Type B pancreatic cell (in vitro differentiated cells): ENCODE measurements at regions not wholly inside any gene's neighbourhood (a gene's known extent, or its start where the extent isn't known, plus 50 kb on each side); places are given as distances from the start of the nearest gene placed in this dataset.

ENCODE experiments used
- DNase-seq: peaks from one replicate; pipeline ENCODE4 v3.0.0; 2021; ENCODE audit warnings: mixed read lengths; ENCODE audit not compliant: unreplicated experiment; ENCODE audit errors: extremely low spot score
- H3K27ac Mint-ChIP-seq: 2 replicates; pipeline ENCODE4 v1.8.0; 2021; ENCODE audit warnings: mild to moderate bottlenecking, mixed read lengths
- H3K27me3 Mint-ChIP-seq: 2 replicates; pipeline ENCODE4 v1.8.0; 2021; ENCODE audit warnings: mixed read lengths
- H3K36me3 Mint-ChIP-seq: 2 replicates; pipeline ENCODE4 v1.8.0; 2021; ENCODE audit warnings: mixed read lengths
- H3K4me1 Mint-ChIP-seq: one replicate; pipeline ENCODE4 v1.8.0; 2021; ENCODE audit warnings: mixed read lengths; ENCODE audit not compliant: unreplicated experiment
- H3K4me3 Mint-ChIP-seq: 2 replicates; pipeline ENCODE4 v1.8.0; 2021; ENCODE audit warnings: mild to moderate bottlenecking, mixed read lengths
- H3K9me3 Mint-ChIP-seq: 2 replicates; pipeline ENCODE4 v1.8.0; 2021; ENCODE audit warnings: mixed read lengths
- CTCF ChIP-seq: fragments of 200-600 bp; sonication (generic); conservative IDR thresholded peaks from 2 replicates; pipeline ENCODE4 v1.5.0; 2021; ENCODE audit warnings: antibody characterized with exemption, mild to moderate bottlenecking

- TF ChIP-seq CTCF = no peak
- no peak for DNase-seq
- H3K27ac Mint-ChIP-seq = no peak overlapping the region
- H3K27me3 Mint-ChIP-seq = peaks cover 12% of the 10 kb centered on the region
- no peak overlapping the region for H3K4me3 Mint-ChIP-seq
- no peaks in the 10 kb centered on the region for H3K9me3 Mint-ChIP-seq
- no peaks in the 10 kb centered on the region for H3K36me3 Mint-ChIP-seq
- peaks cover 4% of the 10 kb centered on the region for H3K4me1 Mint-ChIP-seq
Measured at GRCh38 chr1:29939079-29939478, 702.8 kb downstream of the PTPRU start.

- Mint-ChIP-seq H3K4me3 (no peak overlapping the region), H3K4me1 (peaks cover 4% of the 10 kb centered on the region)
Measured at GRCh38 chr1:29937356-29937755, 701.0 kb downstream of the PTPRU start.

GRCh38 chr1:29936031-29936544 is 699.8 kb downstream of the PTPRU start:
- Mint-ChIP-seq H3K4me1 (peaks cover 8% of the 10 kb centered on the region), H3K36me3 (no peaks in the 10 kb centered on the region), H3K27me3 (peaks cover 26% of the 10 kb centered on the region), H3K9me3 (no peaks in the 10 kb centered on the region), H3K4me3 (no peak overlapping the region), H3K27ac (no peak overlapping the region)
- no peak for TF ChIP-seq CTCF
- no peak for DNase-seq

More at GRCh38 chr1:29937356-29937755, 701.0 kb downstream of the PTPRU start:
- H3K36me3 Mint-ChIP-seq = no peaks in the 10 kb centered on the region
- H3K27ac Mint-ChIP-seq = no peak overlapping the region
- peaks cover 14% of the 10 kb centered on the region for H3K27me3 Mint-ChIP-seq
- DNase-seq = no peak
- no peak for TF ChIP-seq CTCF
- H3K9me3 Mint-ChIP-seq = no peaks in the 10 kb centered on the region

DNA sequence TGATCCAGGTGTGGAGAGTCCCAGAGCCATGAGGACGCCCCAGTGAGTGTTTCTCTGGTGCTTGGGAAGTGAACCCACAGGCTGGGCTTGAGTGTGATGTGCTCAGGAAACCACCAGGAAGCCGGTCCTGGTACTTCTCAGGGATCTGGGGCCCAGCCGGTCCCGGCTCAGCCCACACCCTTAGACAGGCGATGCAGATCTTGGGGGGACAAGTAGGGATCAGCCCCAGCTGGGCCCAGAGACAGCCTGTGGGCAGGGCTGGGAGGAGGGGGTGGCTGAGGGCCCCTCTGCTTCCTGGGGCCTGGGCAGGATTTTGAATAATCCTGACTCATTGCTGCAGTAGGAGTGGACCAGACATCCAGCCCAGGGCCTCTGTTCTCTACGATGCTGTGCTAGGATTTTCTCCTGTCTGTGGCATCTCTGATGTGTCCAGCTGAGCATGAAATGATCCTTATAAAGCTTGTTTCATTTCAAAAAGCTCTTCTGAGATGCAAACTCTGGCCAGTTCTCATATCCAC is 698.0 kb downstream of the PTPRU start:
- Mint-ChIP-seq H3K4me3 (no peak overlapping the region), H3K4me1 (peaks cover 8% of the 10 kb centered on the region), H3K27ac (no peak overlapping the region), H3K36me3 (no peaks in the 10 kb centered on the region), H3K9me3 (no peaks in the 10 kb centered on the region), H3K27me3 (peaks cover 14% of the 10 kb centered on the region)
- TF ChIP-seq CTCF = no peak
- no peak for DNase-seq

DNA sequence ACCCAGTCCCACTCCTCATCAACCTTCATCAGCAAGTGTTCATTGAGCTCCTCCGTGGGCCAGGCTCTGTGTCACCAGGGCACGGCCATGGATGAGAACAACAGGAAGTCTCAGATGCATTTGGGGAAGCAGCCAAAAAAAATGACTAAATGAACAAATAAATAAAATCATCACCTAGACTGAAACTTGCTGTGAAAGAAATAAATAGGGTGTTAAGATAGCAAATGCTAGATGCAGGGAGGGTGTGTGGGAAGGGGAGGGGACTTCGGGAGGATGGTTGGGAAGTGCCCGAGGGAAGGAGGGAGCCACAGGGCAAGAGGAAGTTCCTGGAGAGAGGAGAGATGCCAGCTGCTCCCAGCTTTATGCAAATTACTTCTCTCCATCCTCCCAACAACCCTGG is 696.7 kb downstream of the PTPRU start:
- Mint-ChIP-seq H3K27ac (no peak overlapping the region), H3K4me1 (peaks cover 8% of the 10 kb centered on the region), H3K27me3 (peaks cover 19% of the 10 kb centered on the region), H3K4me3 (no peak overlapping the region), H3K9me3 (no peaks in the 10 kb centered on the region), H3K36me3 (no peaks in the 10 kb centered on the region)
- no peak for TF ChIP-seq CTCF
- DNase-seq = no peak

GRCh38 chr1:29932626-29933025 is 696.3 kb downstream of the PTPRU start:
- H3K9me3 Mint-ChIP-seq = no peaks in the 10 kb centered on the region
- H3K36me3 Mint-ChIP-seq = no peaks in the 10 kb centered on the region
- H3K27ac Mint-ChIP-seq = no peak overlapping the region
- peaks cover 19% of the 10 kb centered on the region for H3K27me3 Mint-ChIP-seq
- TF ChIP-seq CTCF = no peak
- H3K4me3 Mint-ChIP-seq = no peak overlapping the region
- DNase-seq = no peak
- H3K4me1 Mint-ChIP-seq = peaks cover 8% of the 10 kb centered on the region
